ENCODE measurements at regions not wholly inside any gene's neighbourhood (a gene's known extent, or its start where the extent isn't known, plus 50 kb on each side); places are given as distances from the start of the nearest gene placed in this dataset.

DNA sequence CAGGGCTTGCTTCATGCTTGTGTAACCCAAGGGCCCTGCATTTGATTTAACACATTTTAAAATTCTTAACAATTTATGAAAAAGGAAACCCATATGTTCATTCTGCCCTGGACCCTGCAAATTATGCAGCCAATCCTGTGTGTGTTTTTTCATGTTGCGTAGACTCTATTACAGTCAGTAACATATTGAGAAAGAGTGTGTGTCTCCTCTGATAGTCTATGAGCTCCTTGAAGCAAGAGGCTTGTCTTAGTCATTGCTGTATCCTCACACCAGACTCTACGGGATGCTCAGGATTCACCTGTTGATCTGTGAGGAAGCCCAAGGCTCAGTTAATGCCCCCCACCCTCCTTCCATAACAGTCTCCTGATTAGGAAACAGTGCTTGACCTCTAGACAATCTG, 177.3 kb upstream of the DMAC1 start:
- TF ChIP-seq EZH2 (IDR thresholded peaks at IDR 0.05; ENCODE audit: borderline replicate concordance, insufficient read depth, low read length, poor library complexity, severe bottlenecking): no peak
- no peak for TF ChIP-seq RAD21 (conservative IDR thresholded peaks at IDR 0.05)
- TF ChIP-seq CTCF (IDR thresholded peaks at IDR 0.05; ENCODE audit: poor library complexity, severe bottlenecking): no peak
- no peak for TF ChIP-seq MXI1 (conservative IDR thresholded peaks at IDR 0.05; ENCODE audit: poor library complexity, severe bottlenecking)
- no peak for TF ChIP-seq EP300 (conservative IDR thresholded peaks at IDR 0.05; ENCODE audit: poor library complexity, severe bottlenecking)
- no peak for TF ChIP-seq POLR2AphosphoS5 (IDR thresholded peaks at IDR 0.05)
